K562 (cell line): ENCODE measurements at regions not wholly inside any gene's neighbourhood (a gene's known extent, or its start where the extent isn't known, plus 50 kb on each side); places are given as distances from the start of the nearest gene placed in this dataset.

Experiments used
- ATAC-seq: fragments of 200-7000 bp; cut with Tn5 transposase; 3 replicates; pipeline ENCODE4 v1.9.1; 2020; ENCODE audit warnings: moderate library complexity
- BruUV-seq: library from RNA; stranded (reverse); fragments of 400-500 nt; replicated peaks from 2 replicates; lab custom pipeline; 2021; lab: Mats Ljungman, UMichigan
- CTCF ChIA-PET: fragments of 300-600 bp; formaldehyde crosslinking; extraction: SDS; loops from one replicate; lab custom pipeline; 2021; ENCODE audit warnings: low intra/inter-chr PET ratio; lab: Yijun Ruan, JAX
- POLR2A ChIA-PET: fragments of 300-600, 350-650 bp; sonication (Branson Sonifier 250); formaldehyde crosslinking; extraction: SDS; loops from one replicate; lab custom pipeline; 2021; ENCODE audit warnings: antibody characterized with exemption, inconsistent platforms; lab: Yijun Ruan, JAX
- DNase-seq, 4 experiments: peaks; one replicate each; pipeline versions ENCODE4 v3.0.0 to v3.0.0-alpha.2; 2011 to 2018; ENCODE audit warnings: low spot score in 3 of 4, mixed read lengths in 3 of 4; ENCODE audit errors: extremely low read depth in 1 of 4
- FAIRE-seq: peaks from 2 replicates; lab custom pipeline; 2011; peaks lifted over from hg19 to GRCh38; lab: Jason Lieb, UNC
- H2AFZ ChIP-seq: 2 replicates; pipeline ENCODE4 v1.6.0; 2011; ENCODE audit warnings: low read depth, low read length, control low read depth, inconsistent platforms
- H3K27ac ChIP-seq: fragments of 200-600 bp; 3 replicates; pipeline ENCODE4 v1.8.0; 2011; ENCODE audit warnings: low read depth, mild to moderate bottlenecking, control low read depth, inconsistent platforms, low read length, moderate library complexity, mixed read lengths; ENCODE audit errors: extremely low read depth
- H3K27me3 ChIP-seq, 2 experiments: fragments of 300-600 bp in 1 of 2; 2 replicates in 1 of 2; 3 replicates in 1 of 2; pipeline versions ENCODE4 v1.6.0 to v1.8.0; 2011; ENCODE audit warnings: inconsistent platforms in 2 of 2, low read length in 2 of 2, mild to moderate bottlenecking in 1 of 2, mixed read lengths in 1 of 2, moderate library complexity in 1 of 2; ENCODE audit not compliant: control insufficient read depth in 2 of 2, insufficient read depth in 2 of 2
- H3K36me3 ChIP-seq: fragments of 300-600 bp; 3 replicates; pipeline ENCODE4 v1.8.0; 2011; ENCODE audit warnings: mild to moderate bottlenecking, low read length, inconsistent platforms; ENCODE audit not compliant: control insufficient read depth, insufficient read depth
- H3K4me1 ChIP-seq, 2 experiments: fragments of 200-600 bp in 1 of 2; replicated peaks in 1 of 2; 2 replicates in 1 of 2; 3 replicates in 1 of 2; pipeline versions ENCODE4 v1.5.1 to v1.8.0; 2011; ENCODE audit warnings: inconsistent platforms in 2 of 2, low read length in 2 of 2, mild to moderate bottlenecking in 1 of 2, mixed read lengths in 1 of 2, moderate library complexity in 1 of 2; ENCODE audit not compliant: control insufficient read depth in 2 of 2, insufficient read depth in 2 of 2
- H3K4me2 ChIP-seq: 2 replicates; pipeline ENCODE4 v1.6.1; 2011; ENCODE audit warnings: low read length, control low read depth, inconsistent platforms, mixed read lengths; ENCODE audit not compliant: insufficient read depth
- H3K4me3 ChIP-seq: fragments of 200-600 bp; sonication (generic), shearing (Covaris generic); 2 replicates; pipeline ENCODE4 v1.5.1; 2016; ENCODE audit warnings: control low read depth, inconsistent platforms
- H3K79me2 ChIP-seq: fragments of 200-600 bp; 3 replicates; pipeline ENCODE4 v1.8.0; 2011; ENCODE audit warnings: low read length, inconsistent platforms; ENCODE audit not compliant: control insufficient read depth, insufficient read depth
- H3K9ac ChIP-seq, 2 experiments: 2 replicates each; pipeline versions ENCODE4 v1.6.0 to v1.6.1; 2011; ENCODE audit warnings: low read depth in 2 of 2, low read length in 2 of 2, control low read depth in 1 of 2, inconsistent platforms in 1 of 2, mild to moderate bottlenecking in 1 of 2, mixed read lengths in 1 of 2; ENCODE audit not compliant: insufficient read depth in 1 of 2
- H3K9me1 ChIP-seq: one replicate; pipeline ENCODE4 v1.6.0; 2011; ENCODE audit warnings: inconsistent platforms, mild to moderate bottlenecking, low read length, moderate library complexity; ENCODE audit not compliant: control insufficient read depth, insufficient read depth
- H3K9me3 ChIP-seq: replicated peaks from 2 replicates; pipeline ENCODE4 v1.5.1; 2011; ENCODE audit warnings: low read depth, low read length, inconsistent platforms; ENCODE audit not compliant: control insufficient read depth, insufficient read depth
- H4K20me1 ChIP-seq: replicated peaks from 2 replicates; pipeline ENCODE4 v1.6.1; 2011; ENCODE audit warnings: low read length, inconsistent platforms, mixed read lengths; ENCODE audit not compliant: control insufficient read depth, insufficient read depth
- ARID1B ChIP-seq: fragments of 450-650 bp; IDR thresholded peaks from 2 replicates; pipeline ENCODE4 v1.6.1; 2016; ENCODE audit warnings: antibody characterized with exemption, mild to moderate bottlenecking, inconsistent platforms
- ATF4 ChIP-seq: fragments of 450-650 bp; formaldehyde crosslinking; IDR thresholded peaks from 2 replicates; pipeline ENCODE4 v1.4.0; 2022; ENCODE audit warnings: mild to moderate bottlenecking, moderate library complexity
- CBX1 ChIP-seq: sonication (generic); IDR thresholded peaks from 2 replicates; pipeline ENCODE4 v1.6.1; 2016; ENCODE audit warnings: antibody characterized with exemption, low read depth, mild to moderate bottlenecking
- HNRNPUL1 ChIP-seq: fragments of 200-400 bp; formaldehyde crosslinking; IDR thresholded peaks from 2 replicates; pipeline ENCODE4 v1.6.1; 2017; ENCODE audit warnings: low read length
- HOMEZ ChIP-seq: fragments of 250-450 bp; sonication (Bioruptor Pico); IDR thresholded peaks from 2 replicates; pipeline ENCODE4 v1.4.0; 2020; ENCODE audit warnings: mild to moderate bottlenecking, moderate library complexity
- HSF4 ChIP-seq: fragments of 250-450 bp; sonication (Bioruptor Pico); IDR thresholded peaks from 2 replicates; pipeline ENCODE4 v2.1.2; 2022; ENCODE audit warnings: mild to moderate bottlenecking, moderate library complexity, borderline replicate concordance
- IRF2 ChIP-seq: sonication (generic); formaldehyde crosslinking; IDR thresholded peaks from 2 replicates; pipeline ENCODE4 v1.8.1; 2022; ENCODE audit warnings: mild to moderate bottlenecking, missing genetic modification reagents
- NCOA2 ChIP-seq, 2 experiments: fragments of 450-650 bp; IDR thresholded peaks; 2 replicates each; pipeline ENCODE4 v1.6.1; 2018; ENCODE audit warnings: mild to moderate bottlenecking in 2 of 2, moderate library complexity in 1 of 2; ENCODE audit not compliant: partially characterized antibody in 2 of 2
- RFX7 ChIP-seq: fragments of 250-450 bp; sonication (Bioruptor Pico); IDR thresholded peaks from 2 replicates; pipeline ENCODE4 v1.5.1; 2021; ENCODE audit warnings: mild to moderate bottlenecking
- ZNF224 ChIP-seq: sonication (generic); formaldehyde crosslinking; IDR thresholded peaks from 2 replicates; pipeline ENCODE4 v1.8.0; 2022; ENCODE audit warnings: mild to moderate bottlenecking, missing genetic modification reagents
- ZNF77 ChIP-seq: fragments of 250-450 bp; sonication (Bioruptor Pico); IDR thresholded peaks from 2 replicates; pipeline ENCODE4 v1.5.0; 2020
- ZNF780A ChIP-seq: fragments of 250-450 bp; sonication (Bioruptor Pico); IDR thresholded peaks from 2 replicates; pipeline ENCODE4 v1.5.0; 2021; ENCODE audit warnings: mild to moderate bottlenecking
- WGBS: fragments of 100-300 bp; shearing (Covaris generic); methylation state at CpG from one replicate; pipeline ENCODE4 v1.1.6; 2016; ENCODE audit warnings: low coverage, mixed read lengths; ENCODE audit not compliant: insufficient coverage; ENCODE audit errors: missing lambda C conversion rate; 5-methylcytosine and 5-hydroxymethylcytosine counted together
- in situ Hi-C: fragments of 300-500 bp; cut with MboI; formaldehyde crosslinking; loops from 4 replicates; pipeline ENCODE4 v1.15.0; 2018; ENCODE audit warnings: inconsistent platforms, mixed read lengths
- intact Hi-C: fragments of 100-400 bp; cut with micrococcal nuclease; formaldehyde crosslinking; loops from 2 replicates; pipeline ENCODE4 v1.14.2; 2022

GRCh38 chr17:34711646-34712045, 132.3 kb downstream of the TMEM132E start:
- no peaks in the 10 kb centered on the region for H3K9me3 ChIP-seq
- no peak overlapping the region for H3K27ac ChIP-seq
- H3K36me3 ChIP-seq: no peaks in the 10 kb centered on the region
- DNase-seq: no peak
- no peak overlapping the region for H3K9ac ChIP-seq
- no peaks in the 10 kb centered on the region for H3K9me1 ChIP-seq
- WGBS: 0% methylated on average over 5 of the region's 5 CpGs
- POLR2A ChIA-PET: no interaction called here
- CTCF ChIA-PET: no interaction called here
- H3K27me3 ChIP-seq: 0 out of 5 replicates have a peak, but pooled peaks cover 0 to 4% of the 10 kb centered on the region in 2 experiments
- no peaks in the 10 kb centered on the region; the same call in 1 of the 2 replicates for H4K20me1 ChIP-seq
- no TSS peak for BruUV-seq
- in situ Hi-C loops (no loop called here), intact Hi-C loops (no loop called here)
- no peak overlapping the region for H3K4me2 ChIP-seq
- H3K4me3 ChIP-seq: no peak overlapping the region
- H3K79me2 ChIP-seq: no peaks in the 10 kb centered on the region
- ATAC-seq: no peak
- no peak for FAIRE-seq
- H3K4me1 ChIP-seq: no peaks in the 10 kb centered on the region
- TF ChIP-seq HSF4 (no peak), ZNF780A (CRISPR knock-in tag) (no peak)
- no peak overlapping the region for H2AFZ ChIP-seq

DNA sequence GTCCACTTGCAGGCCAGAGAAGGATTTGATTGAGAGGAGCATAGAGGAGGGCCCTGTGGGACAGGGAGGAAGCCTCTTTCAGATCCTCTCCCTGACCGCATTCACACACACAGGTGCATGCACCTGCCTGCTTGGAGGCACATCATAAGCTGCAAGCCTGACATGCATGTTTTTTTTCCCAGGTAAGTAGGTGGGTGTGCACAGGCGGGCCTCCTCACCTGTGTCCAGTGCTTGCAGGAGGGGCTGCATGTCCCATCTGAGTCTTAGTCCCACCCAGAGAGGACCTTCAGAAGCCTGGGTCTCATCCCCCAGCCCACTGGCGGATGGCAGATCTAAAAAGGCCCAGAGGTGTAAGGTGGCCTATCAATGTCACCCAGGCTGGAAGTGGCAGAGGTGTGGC, 130.8 kb downstream of the TMEM132E start:
- Histone ChIP-seq H3K4me3 (no peak overlapping the region), H3K36me3 (no peaks in the 10 kb centered on the region), H2AFZ (no peak overlapping the region), H3K9me1 (no peaks in the 10 kb centered on the region), H3K9ac (no peak overlapping the region), H3K79me2 (no peaks in the 10 kb centered on the region), H3K4me2 (no peak overlapping the region), H3K9me3 (no peaks in the 10 kb centered on the region), H4K20me1 (no peaks in the 10 kb centered on the region; the same call in 1 of the 2 replicates), H3K4me1 (no peaks in the 10 kb centered on the region), H3K27me3 (0 out of 5 replicates have a peak, but pooled peaks cover 0 to 4% of the 10 kb centered on the region in 2 experiments), H3K27ac (no peak overlapping the region)
- CTCF ChIA-PET: no interaction called here
- WGBS: 0% methylated on average over 3 of the region's 3 CpGs
- in situ Hi-C loops: no loop called here
- BruUV-seq: no TSS peak
- intact Hi-C loops: no loop called here
- POLR2A ChIA-PET: no interaction called here
- ATAC-seq (no peak), FAIRE-seq (no peak), DNase-seq (no peak)
- TF ChIP-seq ZNF77 (CRISPR knock-in tag) (no peak), ARID1B (no peak), ATF4 (CRISPR knock-in tag) (no peak), CBX1 (no peak), NCOA2 (IDR thresholded peaks at IDR 0.05; ENCODE audit: partially characterized antibody in 2 of 2) (no peak), ZNF224 (CRISPR knock-in tag) (no peak), HOMEZ (CRISPR knock-in tag) (no peak), IRF2 (CRISPR knock-in tag) (no peak), RFX7 (no peak), HNRNPUL1 (no peak)
